DND-41 (cell line): ENCODE measurements at regions not wholly inside any gene's neighbourhood (a gene's known extent, or its start where the extent isn't known, plus 50 kb on each side); places are given as distances from the start of the nearest gene placed in this dataset.
"Not testable (repeated sequence)": the region's sequence is repeated elsewhere in the genome, so short reads cannot be mapped to it uniquely, and the experiment has no call there.

Experiments used
- ATAC-seq: fragments of 200-7000 bp; cut with Tn5 transposase; 3 replicates; pipeline ENCODE4 v1.9.1; 2021; ENCODE audit warnings: low read depth; ENCODE audit not compliant: insufficient read depth
- DNase-seq: peaks from one replicate; pipeline ENCODE4 v3.0.0-alpha.2; 2020
- H2AFZ ChIP-seq: 2 replicates; pipeline ENCODE4 v1.6.0; 2012; ENCODE audit warnings: low read depth, low read length
- H3K27ac ChIP-seq: 2 replicates; pipeline ENCODE4 v1.5.1; 2012; ENCODE audit warnings: low read length, inconsistent platforms
- H3K27me3 ChIP-seq: fragments of 200-600 bp; sonication (generic); 2 replicates; pipeline ENCODE4 v1.6.0; 2012; ENCODE audit warnings: low read length, mild to moderate bottlenecking, inconsistent platforms; ENCODE audit not compliant: insufficient read depth, poor library complexity
- H3K36me3 ChIP-seq: 2 replicates; pipeline ENCODE4 v1.5.1; 2012; ENCODE audit warnings: low read length, inconsistent platforms; ENCODE audit not compliant: insufficient read depth
- H3K4me1 ChIP-seq: 2 replicates; pipeline ENCODE4 v1.5.1; 2012; ENCODE audit warnings: mild to moderate bottlenecking, low read length; ENCODE audit not compliant: insufficient read depth
- H3K4me2 ChIP-seq: 2 replicates; pipeline ENCODE4 v1.6.0; 2012; ENCODE audit warnings: mild to moderate bottlenecking, moderate library complexity, low read length, inconsistent platforms; ENCODE audit not compliant: insufficient read depth
- H3K4me3 ChIP-seq, 2 experiments: fragments of 200-600 bp in 1 of 2; shearing (Covaris generic) in 1 of 2; 2 replicates each; pipeline ENCODE4 v1.5.1; 2012 to 2016; ENCODE audit warnings: inconsistent platforms in 2 of 2, low read length in 2 of 2, mild to moderate bottlenecking in 2 of 2, low read depth in 1 of 2, moderate library complexity in 1 of 2
- H3K79me2 ChIP-seq: 2 replicates; pipeline ENCODE4 v1.6.0; 2012; ENCODE audit warnings: low read length, inconsistent platforms; ENCODE audit not compliant: insufficient read depth
- H3K9ac ChIP-seq: 2 replicates; pipeline ENCODE4 v1.6.0; 2012; ENCODE audit warnings: low read depth, mild to moderate bottlenecking, inconsistent platforms, low read length, moderate library complexity
- H3K9me3 ChIP-seq: 2 replicates; pipeline ENCODE4 v1.5.1; 2012; ENCODE audit warnings: low read length, moderate library complexity, mild to moderate bottlenecking, inconsistent platforms; ENCODE audit not compliant: insufficient read depth, severe bottlenecking
- H4K20me1 ChIP-seq: 2 replicates; pipeline ENCODE4 v1.6.0; 2012; ENCODE audit warnings: low read length; ENCODE audit not compliant: insufficient read depth
- CTCF ChIP-seq: IDR thresholded peaks from 2 replicates; pipeline ENCODE4 v1.5.1; 2012; ENCODE audit warnings: borderline replicate concordance, low read length, moderate library complexity, mild to moderate bottlenecking; ENCODE audit not compliant: poor library complexity, severe bottlenecking; ENCODE audit errors: extremely low read depth
- EZH2 ChIP-seq: IDR thresholded peaks from 3 replicates; pipeline ENCODE4 v1.6.1; 2012; ENCODE audit warnings: borderline replicate concordance, low read depth, mild to moderate bottlenecking, moderate library complexity, low read length, inconsistent platforms; ENCODE audit not compliant: severe bottlenecking

- H3K79me2 ChIP-seq, H3K9ac ChIP-seq, H4K20me1 ChIP-seq, H3K4me2 ChIP-seq, H3K9me3 ChIP-seq, H3K27ac ChIP-seq, H3K36me3 ChIP-seq, DNase-seq, H3K27me3 ChIP-seq, H2AFZ ChIP-seq, ATAC-seq, H3K4me3 ChIP-seq: not testable (repeated sequence)
- H3K4me1 ChIP-seq, result peaks cover 10% of the 10 kb centered on the region; the same call in 1 of the 2 replicates
Measured at GRCh38 chr5:97234380-97234779, 51.3 kb upstream of the RIOK2 start.

GRCh38 chr5:97242341-97242740, 59.3 kb upstream of the RIOK2 start:
- H4K20me1 ChIP-seq, result no peaks in the 10 kb centered on the region
- DNase-seq, result no peak

GRCh38 chr5:97243353-97243752, 60.3 kb upstream of the RIOK2 start:
- Histone ChIP-seq H3K27ac (no peak overlapping the region), H3K9me3 (no peaks in the 10 kb centered on the region), H3K36me3 (no peaks in the 10 kb centered on the region), H3K4me3 (no peak overlapping the region), H2AFZ (no peak overlapping the region), H3K27me3 (no peaks in the 10 kb centered on the region), H4K20me1 (no peaks in the 10 kb centered on the region), H3K79me2 (no peaks in the 10 kb centered on the region), H3K4me1 (no peaks in the 10 kb centered on the region), H3K4me2 (no peak overlapping the region), H3K9ac (no peak overlapping the region)
- no peak for TF ChIP-seq EZH2
- TF ChIP-seq CTCF, result no peak
- ATAC-seq (no peak), DNase-seq (no peak)

More at GRCh38 chr5:97242341-97242740, 59.3 kb upstream of the RIOK2 start:
- H3K27ac ChIP-seq, result no peak overlapping the region
- H3K4me3 ChIP-seq, result no peak overlapping the region
- no peaks in the 10 kb centered on the region for H3K27me3 ChIP-seq
- ATAC-seq, result no peak
- H3K4me1 ChIP-seq, result no peaks in the 10 kb centered on the region
- no peak overlapping the region for H3K4me2 ChIP-seq
- no peak overlapping the region for H3K9ac ChIP-seq
- H2AFZ ChIP-seq, result no peak overlapping the region
- no peaks in the 10 kb centered on the region for H3K9me3 ChIP-seq
- no peaks in the 10 kb centered on the region for H3K79me2 ChIP-seq
- no peak for TF ChIP-seq CTCF
- no peak for TF ChIP-seq EZH2
- no peaks in the 10 kb centered on the region for H3K36me3 ChIP-seq

GRCh38 chr5:97245386-97245785, 62.3 kb upstream of the RIOK2 start:
- no peaks in the 10 kb centered on the region for H3K9me3 ChIP-seq
- no peak overlapping the region for H3K27ac ChIP-seq
- no peaks in the 10 kb centered on the region for H3K27me3 ChIP-seq
- H4K20me1 ChIP-seq, result no peaks in the 10 kb centered on the region
- no peak overlapping the region for H3K4me2 ChIP-seq
- ATAC-seq (no peak), DNase-seq (no peak)
- no peaks in the 10 kb centered on the region for H3K4me1 ChIP-seq
- H3K79me2 ChIP-seq, result no peaks in the 10 kb centered on the region
- H2AFZ ChIP-seq, result no peak overlapping the region
- H3K4me3 ChIP-seq, result no peak overlapping the region
- no peaks in the 10 kb centered on the region for H3K36me3 ChIP-seq
- TF ChIP-seq EZH2 (no peak), CTCF (no peak)
- H3K9ac ChIP-seq, result no peak overlapping the region
